ENCODE measurements at regions not wholly inside any gene's neighbourhood (a gene's known extent, or its start where the extent isn't known, plus 50 kb on each side); places are given as distances from the start of the nearest gene placed in this dataset.

DNA sequence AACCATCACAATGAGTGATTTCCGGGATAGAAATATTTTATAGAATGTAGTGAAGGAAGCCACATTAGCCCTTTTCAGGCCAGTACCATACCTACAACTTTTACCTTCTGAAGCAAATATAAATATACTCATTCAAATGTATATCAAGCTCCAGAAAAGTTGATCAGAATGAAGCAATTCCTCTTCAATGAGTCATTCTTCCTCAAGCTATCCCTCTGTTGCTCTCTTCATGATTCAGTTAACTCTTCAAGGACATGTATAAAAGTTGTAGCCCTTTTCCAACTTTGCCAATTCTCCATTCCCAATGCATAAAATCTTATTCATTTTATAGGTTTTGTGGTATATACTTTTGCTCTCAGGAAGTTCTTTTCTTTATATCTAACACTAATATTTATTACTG is 242.1 kb upstream of the RGPD4 start:
- no peak for TF ChIP-seq POLR2AphosphoS5 (IDR thresholded peaks at IDR 0.05; ENCODE audit: low read depth, low read length)
- TF ChIP-seq TAF1 (IDR thresholded peaks at IDR 0.05; ENCODE audit: borderline replicate concordance, insufficient read depth, low read length) = no peak
- TF ChIP-seq REST (IDR thresholded peaks at IDR 0.05; ENCODE audit: insufficient read depth in 1 of 2, low read depth in 2 of 2, low read length in 2 of 2) = no peak
- no peak for TF ChIP-seq FOXP2 (optimal IDR thresholded peaks at IDR 0.05; ENCODE audit: borderline replicate concordance, extremely low read depth, extremely low read length, insufficient read depth)
- TF ChIP-seq SIN3A (IDR thresholded peaks at IDR 0.05; ENCODE audit: borderline replicate concordance, insufficient read depth, low read length) = no peak

DNA sequence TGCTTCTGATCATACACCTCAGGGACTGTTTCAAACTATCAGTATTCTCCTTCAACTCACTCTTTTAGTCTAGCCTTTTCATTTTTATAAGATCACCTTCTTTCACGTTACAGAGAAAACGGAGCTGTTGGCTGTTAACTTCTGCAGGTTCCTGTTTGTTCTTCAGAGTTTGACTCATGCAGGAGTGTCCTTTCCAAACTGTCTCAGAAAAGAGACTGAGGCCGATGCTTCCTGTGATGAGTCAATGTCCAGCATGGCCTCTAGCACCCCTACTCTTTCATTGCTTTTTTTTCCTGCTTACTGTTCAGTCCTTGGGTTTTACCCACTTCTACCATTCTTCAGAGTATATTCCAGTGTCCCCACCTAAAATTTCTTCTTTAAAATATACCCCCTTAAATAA is 240.8 kb upstream of the RGPD4 start:
- TF ChIP-seq POLR2AphosphoS5 (IDR thresholded peaks at IDR 0.05; ENCODE audit: low read depth, low read length) (no peak), FOXP2 (optimal IDR thresholded peaks at IDR 0.05; ENCODE audit: borderline replicate concordance, extremely low read depth, extremely low read length, insufficient read depth) (no peak), REST (IDR thresholded peaks at IDR 0.05; ENCODE audit: insufficient read depth in 1 of 2, low read depth in 2 of 2, low read length in 2 of 2) (no peak), TAF1 (IDR thresholded peaks at IDR 0.05; ENCODE audit: borderline replicate concordance, insufficient read depth, low read length) (no peak), SIN3A (IDR thresholded peaks at IDR 0.05; ENCODE audit: borderline replicate concordance, insufficient read depth, low read length) (no peak)

GRCh38 chr2:107588181-107588580 is 238.5 kb upstream of the RGPD4 start:
- TF ChIP-seq TAF1 (IDR thresholded peaks at IDR 0.05; ENCODE audit: borderline replicate concordance, insufficient read depth, low read length) (no peak), REST (IDR thresholded peaks at IDR 0.05; ENCODE audit: insufficient read depth in 1 of 2, low read depth in 2 of 2, low read length in 2 of 2) (no peak), POLR2AphosphoS5 (IDR thresholded peaks at IDR 0.05; ENCODE audit: low read depth, low read length) (no peak), SIN3A (IDR thresholded peaks at IDR 0.05; ENCODE audit: borderline replicate concordance, insufficient read depth, low read length) (no peak), FOXP2 (optimal IDR thresholded peaks at IDR 0.05; ENCODE audit: borderline replicate concordance, extremely low read depth, extremely low read length, insufficient read depth) (no peak)

GRCh38 chr2:107589079-107589491 is 237.6 kb upstream of the RGPD4 start:
- TF ChIP-seq REST (IDR thresholded peaks at IDR 0.05; ENCODE audit: insufficient read depth in 1 of 2, low read depth in 2 of 2, low read length in 2 of 2) = no peak
- no peak for TF ChIP-seq FOXP2 (optimal IDR thresholded peaks at IDR 0.05; ENCODE audit: borderline replicate concordance, extremely low read depth, extremely low read length, insufficient read depth)
- no peak for TF ChIP-seq POLR2AphosphoS5 (IDR thresholded peaks at IDR 0.05; ENCODE audit: low read depth, low read length)
- TF ChIP-seq SIN3A (IDR thresholded peaks at IDR 0.05; ENCODE audit: borderline replicate concordance, insufficient read depth, low read length) = no peak
- TF ChIP-seq TAF1 (IDR thresholded peaks at IDR 0.05; ENCODE audit: borderline replicate concordance, insufficient read depth, low read length) = no peak
